ENCODE measurements at regions not wholly inside any gene's neighbourhood (a gene's known extent, or its start where the extent isn't known, plus 50 kb on each side); places are given as distances from the start of the nearest gene placed in this dataset.
A peak's percentile ranks its signal among the peaks of the same experiment; 100 is the strongest.

- TF ChIP-seq CTCF (conservative IDR thresholded peaks at IDR 0.05; ENCODE audit: low read depth in 2 of 2) (peak; percentile 27 to 49), POLR2AphosphoS5 (IDR thresholded peaks at IDR 0.05; ENCODE audit: low read depth) (no peak), REST (IDR thresholded peaks at IDR 0.05; ENCODE audit: unreplicated experiment) (no peak), CREB1 (CRISPR knock-in tag; IDR thresholded peaks at IDR 0.05; ENCODE audit: low read depth) (no peak), EZH2phosphoT487 (IDR thresholded peaks at IDR 0.05; ENCODE audit: unreplicated experiment) (no peak), ZNF331 (CRISPR knock-in tag; IDR thresholded peaks at IDR 0.05; ENCODE audit: low read depth) (no peak), EZH2 (IDR thresholded peaks at IDR 0.05; ENCODE audit: low read depth, unreplicated experiment) (no peak), ZNF462 (CRISPR knock-in tag; IDR thresholded peaks at IDR 0.05) (no peak), JUNB (IDR thresholded peaks at IDR 0.05; ENCODE audit: unreplicated experiment) (no peak), NANOG (IDR thresholded peaks at IDR 0.05; ENCODE audit: borderline replicate concordance) (no peak), STAT1 (IDR thresholded peaks at IDR 0.05; ENCODE audit: unreplicated experiment) (no peak)
Measured at GRCh38 chr7:82676777-82677463, 233.3 kb upstream of the CACNA2D1 start.

All from GM23338 (cell line).